GM13976 (cell line): ENCODE measurements at regions not wholly inside any gene's neighbourhood (a gene's known extent, or its start where the extent isn't known, plus 50 kb on each side); places are given as distances from the start of the nearest gene placed in this dataset.

ENCODE experiments used
- DNase-seq: peaks from one replicate; pipeline ENCODE4 v3.0.0; 2012; ENCODE audit warnings: low spot score
- CTCF ChIP-seq: IDR thresholded peaks from 2 replicates; pipeline ENCODE4 v1.5.1; 2012; ENCODE audit warnings: borderline replicate concordance, mild to moderate bottlenecking; ENCODE audit not compliant: insufficient read depth; ENCODE audit errors: extremely low read depth, missing control alignments, control extremely low read depth
- in situ Hi-C: fragments of 300-500 bp; cut with MboI; formaldehyde crosslinking; loops from one replicate; pipeline ENCODE4 v1.12.0; 2022; ENCODE audit warnings: low sequenced_read_pairs, mixed read lengths, inconsistent platforms; ENCODE audit not compliant: unreplicated experiment

GRCh38 chr5:61964201-61964600 is 341.8 kb upstream of the KIF2A start:
- in situ Hi-C loops: no loop called here
- TF ChIP-seq CTCF: no peak
- DNase-seq: no peak

DNA sequence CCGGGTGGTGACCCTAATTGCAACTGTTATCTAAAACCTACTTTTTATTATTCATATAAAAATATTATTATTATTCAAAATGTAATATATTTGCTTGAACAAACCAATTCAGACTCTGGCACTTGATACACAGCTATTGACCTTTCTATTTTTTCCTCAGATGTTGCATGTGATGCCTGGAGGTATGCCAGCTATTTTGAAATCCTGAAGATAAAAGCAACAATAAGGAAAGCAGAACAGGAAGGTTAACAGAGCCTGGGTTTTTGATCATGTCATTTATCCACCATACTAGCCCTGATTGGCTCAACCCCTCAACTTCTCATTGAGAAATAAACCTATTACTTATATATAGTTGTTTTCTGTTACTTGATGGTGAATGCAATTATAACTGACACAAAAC is 340.9 kb upstream of the KIF2A start:
- TF ChIP-seq CTCF: no peak
- in situ Hi-C loops: no loop called here
- DNase-seq: no peak

GRCh38 chr5:61965490-61965889 is 340.5 kb upstream of the KIF2A start:
- DNase-seq: no peak
- TF ChIP-seq CTCF: no peak
- in situ Hi-C loops: no loop called here

DNA sequence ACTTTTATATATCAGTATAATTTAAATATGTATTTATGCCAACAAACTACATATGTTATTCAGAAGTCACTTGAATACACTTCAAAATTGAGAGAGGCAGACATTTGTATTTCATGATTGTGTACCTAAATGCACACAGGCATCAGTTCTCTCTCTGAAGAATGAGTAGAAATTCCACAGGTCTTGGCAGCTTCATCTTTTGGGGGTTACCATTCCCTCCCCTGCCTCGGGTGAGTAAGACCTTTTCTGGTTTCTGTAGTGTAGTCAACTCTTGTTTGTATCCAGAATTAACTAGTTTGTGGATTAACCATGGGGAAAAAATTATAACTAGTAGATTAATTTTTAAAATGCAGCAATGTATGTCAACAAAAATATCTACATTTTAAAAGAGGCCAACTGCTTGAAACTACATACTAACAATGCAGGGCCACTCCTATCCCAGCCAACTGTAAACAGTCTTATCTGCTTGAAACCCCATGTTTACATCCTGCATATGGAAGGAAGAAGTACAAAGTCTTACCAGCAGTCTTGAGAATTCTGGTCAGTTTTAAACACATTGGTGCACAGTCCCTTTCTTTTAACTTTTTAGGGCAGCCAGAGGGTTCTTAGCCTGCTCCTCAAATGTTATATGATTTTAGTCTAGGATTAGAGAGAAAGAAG is 339.6 kb upstream of the KIF2A start:
- no peak for DNase-seq
- in situ Hi-C loops: no loop called here
- no peak for TF ChIP-seq CTCF

DNA sequence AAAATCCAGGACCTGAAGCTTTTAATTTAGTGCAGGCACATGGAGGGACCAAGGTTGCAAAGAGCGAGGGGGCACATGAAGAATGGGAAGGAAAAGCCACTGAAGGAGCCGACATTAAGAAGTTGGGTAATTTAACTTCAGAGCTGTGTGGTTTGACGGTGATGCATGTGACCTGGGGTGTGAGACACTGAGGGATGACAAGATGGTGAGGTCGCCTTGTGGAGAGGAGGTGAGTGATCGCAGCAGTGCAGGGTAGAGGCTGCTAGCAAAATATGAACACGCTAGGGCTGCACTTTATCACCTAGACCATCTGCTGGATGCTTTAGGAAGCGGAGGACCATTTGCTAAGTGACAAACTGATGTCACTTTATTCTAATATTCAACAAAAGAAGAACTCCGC is 339.0 kb upstream of the KIF2A start:
- no peak for DNase-seq
- no peak for TF ChIP-seq CTCF
- in situ Hi-C loops: no loop called here

DNA sequence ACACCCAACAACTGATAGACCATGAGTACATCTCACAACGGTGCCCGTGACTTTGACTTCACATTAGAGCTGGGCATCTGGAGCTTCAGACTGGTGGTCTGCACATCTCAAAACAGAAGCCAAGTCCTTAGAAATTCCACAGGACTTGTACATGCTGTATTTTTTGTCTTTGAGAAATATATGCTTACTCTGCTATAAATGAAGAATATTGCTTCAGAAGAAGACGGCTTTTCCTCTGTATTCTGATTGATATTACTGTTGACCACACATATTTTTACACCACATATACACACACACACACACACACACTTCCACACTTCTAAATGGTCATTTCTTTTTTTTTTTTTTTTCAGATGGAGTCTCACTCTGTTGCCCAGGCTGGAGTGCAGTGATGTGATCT is 338.3 kb upstream of the KIF2A start:
- in situ Hi-C loops: no loop called here
- no peak for DNase-seq
- no peak for TF ChIP-seq CTCF

DNA sequence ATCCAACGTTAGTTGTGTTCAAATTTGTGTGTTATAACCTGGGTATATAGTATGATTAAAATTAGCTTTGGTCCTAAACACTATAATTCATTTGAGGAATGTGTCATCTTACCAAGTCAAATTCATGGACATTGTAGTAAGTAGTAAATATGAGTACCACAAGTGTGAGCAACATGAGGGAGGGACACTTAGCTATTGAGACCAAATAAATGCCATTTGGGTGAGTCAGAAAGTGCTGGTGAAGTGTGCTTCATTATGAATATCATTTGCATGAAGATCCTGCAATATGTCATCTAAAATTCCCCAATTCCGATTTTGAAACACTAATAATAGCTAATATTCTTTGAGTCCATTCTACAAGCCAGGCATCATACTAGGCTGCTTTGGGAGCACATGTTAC is 336.7 kb upstream of the KIF2A start:
- in situ Hi-C loops: no loop called here
- no peak for TF ChIP-seq CTCF
- DNase-seq: no peak
